ENCODE measurements at regions not wholly inside any gene's neighbourhood (a gene's known extent, or its start where the extent isn't known, plus 50 kb on each side); places are given as distances from the start of the nearest gene placed in this dataset.
"Not testable (repeated sequence)": the region's sequence is repeated elsewhere in the genome, so short reads cannot be mapped to it uniquely, and the experiment has no call there.

- TF ChIP-seq CTCF (conservative IDR thresholded peaks at IDR 0.05; ENCODE audit: low read depth in 2 of 2) (no peak), ZNF331 (CRISPR knock-in tag; IDR thresholded peaks at IDR 0.05; ENCODE audit: low read depth) (no peak), REST (IDR thresholded peaks at IDR 0.05; ENCODE audit: unreplicated experiment) (no peak), POLR2AphosphoS5 (IDR thresholded peaks at IDR 0.05; ENCODE audit: low read depth) (no peak)
These were observed 1352.9 kb upstream of the CHAC2 start (continued) for GRCh38 chr2:52414561-52415295.

GRCh38 chr2:52409308-52410118 lies 1358.1 kb upstream of the CHAC2 start:
- not testable (repeated sequence) for H3K4me3 Mint-ChIP-seq; H3K27ac Mint-ChIP-seq; H3K36me3 Mint-ChIP-seq (ENCODE audit: low read depth); H3K4me1 ChIP-seq (ENCODE audit: insufficient read depth); H3K27me3 Mint-ChIP-seq (ENCODE audit: insufficient read depth, low read depth, poor library complexity); H3K4me3 ChIP-seq; H4K20me1 ChIP-seq (replicated peaks; ENCODE audit: insufficient read depth); H3K4me1 Mint-ChIP-seq; H3F3A ChIP-seq (replicated peaks; ENCODE audit: low read depth); H3K9me2 ChIP-seq (ENCODE audit: insufficient read depth); H3K27ac ChIP-seq (ENCODE audit: low read depth); H3K36me3 ChIP-seq (ENCODE audit: insufficient read depth); H3K79me2 ChIP-seq (replicated peaks; ENCODE audit: insufficient read depth); H3K27me3 ChIP-seq (ENCODE audit: insufficient read depth); H3K4me2 ChIP-seq; H3K9me3 Mint-ChIP-seq
- peak overlapping the region; percentile 90 for H2AFZ ChIP-seq
- ATAC-seq: peak; percentile 54
- peak; percentile 11 for DNase-seq (ENCODE audit: low spot score)
- TF ChIP-seq CTCF (conservative IDR thresholded peaks at IDR 0.05; ENCODE audit: low read depth in 2 of 2): peak; percentile 38 to 49

Data from GM23338 (cell line).